Left ventricle myocardium inferior (tissue), 1 donor: ENCODE measurements at regions not wholly inside any gene's neighbourhood (a gene's known extent, or its start where the extent isn't known, plus 50 kb on each side); places are given as distances from the start of the nearest gene placed in this dataset.

ENCODE experiments used
- DNase-seq: peaks from one replicate; pipeline ENCODE4 v3.0.0-alpha.2; 2020
- H3K27ac ChIP-seq: fragments of 200-600 bp; replicated peaks from 2 replicates; pipeline ENCODE4 v1.8.0; 2021
- H3K27me3 ChIP-seq: fragments of 200-600 bp; 2 replicates; pipeline ENCODE4 v1.8.0; 2021; ENCODE audit warnings: low read depth
- H3K36me3 ChIP-seq: fragments of 200-600 bp; 2 replicates; pipeline ENCODE4 v1.8.0; 2021
- H3K4me1 ChIP-seq: fragments of 200-600 bp; 2 replicates; pipeline ENCODE4 v1.8.0; 2021
- H3K4me3 ChIP-seq: fragments of 200-600 bp; 2 replicates; pipeline ENCODE4 v1.8.0; 2021; ENCODE audit warnings: mild to moderate bottlenecking, moderate library complexity
- H3K9me3 ChIP-seq: fragments of 200-600 bp; replicated peaks from 2 replicates; pipeline ENCODE4 v1.8.0; 2021
- intact Hi-C: fragments of 100-400 bp; cut with micrococcal nuclease; formaldehyde crosslinking; loops from one replicate; pipeline ENCODE4 v1.11.0; 2022
- TF ChIP-seq, protein P1 (sequence below): fragments of 200-600 bp; IDR thresholded peaks from 2 replicates; pipeline ENCODE4 v1.8.0; 2021; ENCODE audit warnings: antibody characterized with exemption, mild to moderate bottlenecking, borderline replicate concordance
- donor health status: DM: no; HTN: yes; CAD: no; lungs with severe emphysema.

DNA sequence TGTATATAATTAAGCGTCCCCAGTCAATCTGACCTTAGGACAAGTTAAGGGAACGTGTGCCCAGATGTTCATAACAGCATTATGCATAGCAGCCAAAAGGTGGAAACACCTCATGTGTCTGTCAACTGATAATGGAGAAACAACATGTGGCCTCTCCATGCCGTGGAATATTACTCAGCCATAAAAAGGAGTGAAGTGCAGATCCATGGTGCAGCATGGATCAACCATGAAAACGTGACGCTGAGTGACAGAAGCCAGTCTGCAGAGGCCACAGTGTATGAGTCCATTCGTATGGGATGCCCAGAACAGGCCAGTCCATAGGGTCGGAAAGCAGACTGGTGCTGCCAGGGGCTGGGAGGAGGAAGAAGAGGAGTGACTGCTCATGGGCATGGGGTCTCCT, 161.0 kb upstream of the CIBAR2 start:
- no peaks in the 10 kb centered on the region for H3K36me3 ChIP-seq

DNA sequence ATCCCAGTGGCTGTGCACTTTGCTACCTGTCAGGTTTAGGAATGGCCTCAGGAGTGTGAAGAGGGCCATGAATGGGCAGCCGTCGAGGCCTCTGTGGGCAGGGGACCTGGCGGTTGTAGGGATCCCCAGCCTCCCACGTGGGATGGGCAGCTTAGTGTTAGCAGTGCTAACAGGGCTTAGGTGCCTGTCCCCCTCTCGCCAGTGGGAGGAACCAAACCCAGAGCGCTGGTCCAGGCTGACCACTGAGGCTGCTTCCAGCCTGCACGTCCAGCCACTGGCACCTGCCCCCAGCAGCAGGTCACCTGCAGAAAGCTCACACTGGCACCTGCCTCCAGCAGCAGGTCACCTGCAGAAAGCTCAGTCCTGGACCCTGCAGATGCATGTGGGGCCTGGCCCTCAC, 162.2 kb upstream of the CIBAR2 start:
- DNase-seq: no peak
- H3K4me3 ChIP-seq: no peak overlapping the region
- no peak overlapping the region for H3K27ac ChIP-seq
- no peaks in the 10 kb centered on the region for H3K9me3 ChIP-seq
- TF ChIP-seq, protein P1, sequence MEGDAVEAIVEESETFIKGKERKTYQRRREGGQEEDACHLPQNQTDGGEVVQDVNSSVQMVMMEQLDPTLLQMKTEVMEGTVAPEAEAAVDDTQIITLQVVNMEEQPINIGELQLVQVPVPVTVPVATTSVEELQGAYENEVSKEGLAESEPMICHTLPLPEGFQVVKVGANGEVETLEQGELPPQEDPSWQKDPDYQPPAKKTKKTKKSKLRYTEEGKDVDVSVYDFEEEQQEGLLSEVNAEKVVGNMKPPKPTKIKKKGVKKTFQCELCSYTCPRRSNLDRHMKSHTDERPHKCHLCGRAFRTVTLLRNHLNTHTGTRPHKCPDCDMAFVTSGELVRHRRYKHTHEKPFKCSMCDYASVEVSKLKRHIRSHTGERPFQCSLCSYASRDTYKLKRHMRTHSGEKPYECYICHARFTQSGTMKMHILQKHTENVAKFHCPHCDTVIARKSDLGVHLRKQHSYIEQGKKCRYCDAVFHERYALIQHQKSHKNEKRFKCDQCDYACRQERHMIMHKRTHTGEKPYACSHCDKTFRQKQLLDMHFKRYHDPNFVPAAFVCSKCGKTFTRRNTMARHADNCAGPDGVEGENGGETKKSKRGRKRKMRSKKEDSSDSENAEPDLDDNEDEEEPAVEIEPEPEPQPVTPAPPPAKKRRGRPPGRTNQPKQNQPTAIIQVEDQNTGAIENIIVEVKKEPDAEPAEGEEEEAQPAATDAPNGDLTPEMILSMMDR: no peak
- H3K36me3 ChIP-seq: no peaks in the 10 kb centered on the region
- intact Hi-C loops: no loop called here
- no peaks in the 10 kb centered on the region for H3K27me3 ChIP-seq
- no peaks in the 10 kb centered on the region for H3K4me1 ChIP-seq

More for the DNA sequence above, 161.0 kb upstream of the CIBAR2 start:
- intact Hi-C loops: no loop called here
- Histone ChIP-seq H3K4me1 (no peaks in the 10 kb centered on the region), H3K27ac (no peak overlapping the region), H3K4me3 (no peak overlapping the region), H3K27me3 (no peaks in the 10 kb centered on the region), H3K9me3 (no peaks in the 10 kb centered on the region)
- DNase-seq: no peak
- TF ChIP-seq, protein P1: no peak

DNA sequence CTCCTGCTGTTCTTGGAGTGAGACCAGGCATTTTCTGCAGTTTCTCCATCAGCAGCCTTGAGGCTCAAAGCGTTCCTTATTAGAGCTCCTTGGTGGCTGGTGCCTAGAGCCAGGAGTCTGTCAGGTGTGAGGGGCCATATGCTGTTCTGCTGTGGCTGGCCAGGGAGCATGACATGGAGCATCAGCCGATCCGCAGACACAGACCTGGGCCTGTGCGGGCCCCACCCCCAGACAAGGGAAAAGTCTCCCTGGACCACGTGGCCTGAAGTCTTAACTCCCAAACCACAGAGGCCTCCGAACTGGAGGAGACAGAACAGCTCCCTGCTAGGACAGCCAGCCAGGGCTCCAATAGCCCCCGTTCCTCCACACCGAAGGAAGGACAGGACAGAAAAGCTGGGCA, 162.7 kb upstream of the CIBAR2 start:
- Histone ChIP-seq H3K4me1 (no peaks in the 10 kb centered on the region), H3K9me3 (no peaks in the 10 kb centered on the region), H3K4me3 (no peak overlapping the region), H3K36me3 (no peaks in the 10 kb centered on the region), H3K27me3 (no peaks in the 10 kb centered on the region), H3K27ac (no peak overlapping the region)
- intact Hi-C loops: no loop called here
- no peak for DNase-seq
- TF ChIP-seq, protein P1: no peak

DNA sequence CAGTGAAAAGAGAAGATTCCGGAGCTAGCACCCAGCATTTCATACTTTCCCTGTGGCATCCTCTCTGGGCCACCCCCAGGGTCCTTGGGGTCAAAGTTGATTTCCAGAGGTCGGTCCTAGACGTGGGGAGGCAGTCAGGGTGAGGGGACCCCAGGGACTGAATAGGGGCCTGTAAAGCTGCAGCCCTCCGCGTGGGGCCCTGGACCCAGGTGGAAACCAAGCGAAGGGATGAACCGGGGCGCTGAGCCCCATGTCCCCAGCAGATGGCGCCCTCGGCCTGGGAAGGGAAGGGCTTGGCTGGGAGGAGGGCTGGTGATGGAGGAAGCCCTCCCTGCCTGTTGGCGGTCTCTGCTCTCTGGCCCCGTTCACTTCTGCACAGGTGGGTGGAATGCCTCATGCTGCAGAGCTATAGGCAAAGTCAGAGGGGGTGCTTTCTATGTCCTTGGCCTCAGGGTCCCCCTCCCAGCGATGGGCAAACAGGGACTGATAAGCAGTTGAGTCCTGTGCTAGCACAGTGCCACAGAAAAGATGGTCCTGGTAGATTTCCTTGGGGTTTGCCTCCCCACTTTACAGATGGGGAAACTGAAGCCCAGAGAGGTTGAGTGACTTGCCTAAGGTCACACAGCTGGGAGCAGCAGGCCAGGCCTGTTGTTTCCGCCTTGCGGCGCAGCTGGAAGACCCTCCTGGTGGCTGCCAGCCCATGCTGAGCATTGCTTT, 163.4 kb upstream of the CIBAR2 start:
- intact Hi-C loops: no loop called here
- H3K4me1 ChIP-seq: no peaks in the 10 kb centered on the region
- no peaks in the 10 kb centered on the region for H3K9me3 ChIP-seq
- peak; percentile 61 for DNase-seq
- H3K4me3 ChIP-seq: no peak overlapping the region
- H3K27me3 ChIP-seq: no peaks in the 10 kb centered on the region
- H3K27ac ChIP-seq: no peak overlapping the region
- no peaks in the 10 kb centered on the region for H3K36me3 ChIP-seq
- TF ChIP-seq, protein P1: peak; percentile 91

DNA sequence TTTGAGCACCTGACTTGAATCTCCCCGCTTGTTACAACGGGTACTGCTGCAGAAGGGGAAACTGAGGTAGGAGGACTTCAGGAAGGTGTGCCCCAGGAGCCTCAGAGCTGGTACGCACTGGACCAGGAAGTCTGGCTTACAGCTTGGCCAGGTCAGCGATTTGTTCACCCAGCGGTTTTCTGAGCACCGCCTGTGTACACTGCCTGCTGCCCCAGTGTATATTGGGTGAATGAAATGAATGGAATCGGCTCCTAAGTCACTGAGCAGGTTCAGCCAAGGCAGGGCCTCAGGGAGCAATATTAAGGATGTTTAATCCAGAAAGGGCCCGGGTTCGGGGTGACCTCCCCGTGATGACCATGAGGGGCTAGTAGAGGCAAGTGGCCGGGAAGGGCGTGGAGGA, 164.0 kb upstream of the CIBAR2 start:
- TF ChIP-seq, protein P1: no peak
- DNase-seq: no peak
- H3K9me3 ChIP-seq: no peaks in the 10 kb centered on the region
- intact Hi-C loops: no loop called here
- no peaks in the 10 kb centered on the region for H3K36me3 ChIP-seq
- no peak overlapping the region for H3K4me3 ChIP-seq
- H3K4me1 ChIP-seq: peaks cover 1% of the 10 kb centered on the region
- H3K27ac ChIP-seq: no peak overlapping the region
- H3K27me3 ChIP-seq: no peaks in the 10 kb centered on the region
